A549 (cell line): ENCODE measurements at regions not wholly inside any gene's neighbourhood (a gene's known extent, or its start where the extent isn't known, plus 50 kb on each side); places are given as distances from the start of the nearest gene placed in this dataset.
A peak's percentile ranks its signal among the peaks of the same experiment; 100 is the strongest.
"Not testable (repeated sequence)": the region's sequence is repeated elsewhere in the genome, so short reads cannot be mapped to it uniquely, and the experiment has no call there.

Experiments used
- ATAC-seq, 2 experiments: fragments of 200-7000 bp in 1 of 2; fragments of >200 bp in 1 of 2; cut with Nextera tagmentation in 1 of 2; cut with Tn5 transposase in 1 of 2; 3 replicates each; pipeline versions ENCODE4 v1.8.0 to v1.9.1; 2018 to 2020; ENCODE audit warnings: mild to moderate bottlenecking in 1 of 2, moderate library complexity in 1 of 2
- CTCF ChIA-PET: fragments of 300-600 bp; sonication (Branson Sonifier 250); formaldehyde crosslinking; extraction: SDS; loops from one replicate; lab custom pipeline; 2021; ENCODE audit warnings: antibody characterized with exemption, inconsistent platforms; lab: Yijun Ruan, JAX
- POLR2A ChIA-PET: fragments of 350-600 bp; formaldehyde crosslinking; extraction: SDS; loops from one replicate; lab custom pipeline; 2021; ENCODE audit warnings: antibody characterized with exemption, inconsistent platforms; lab: Yijun Ruan, JAX
- DNase-seq, 2 experiments: peaks; one replicate each; pipeline versions ENCODE4 v3.0.0 to v3.0.0-alpha.2; 2011 to 2016; ENCODE audit warnings: low read depth in 1 of 2, low spot score in 1 of 2
- FAIRE-seq: peaks from 2 replicates; lab custom pipeline; 2011; peaks lifted over from hg19 to GRCh38; lab: Jason Lieb, UNC
- H3K27ac ChIP-seq, 2 experiments: fragments of >200 bp; sonication (Bioruptor Twin); formaldehyde crosslinking; 3 replicates each; pipeline ENCODE4 v1.5.1; 2016 to 2017
- H3K4me1 ChIP-seq: fragments of >200 bp; sonication (Bioruptor Twin); formaldehyde crosslinking; 3 replicates; pipeline ENCODE4 v1.6.1; 2016
- H3K4me2 ChIP-seq: fragments of >200 bp; sonication (Bioruptor Twin); formaldehyde crosslinking; 3 replicates; pipeline ENCODE4 v1.6.1; 2016
- H3K4me3 ChIP-seq: fragments of >200 bp; sonication (Bioruptor Twin); formaldehyde crosslinking; 3 replicates; pipeline ENCODE4 v1.5.1; 2016
- H3K9me3 ChIP-seq: fragments of >200 bp; sonication (Bioruptor Twin); formaldehyde crosslinking; 3 replicates; pipeline ENCODE4 v1.6.1; 2016
- ATOH8 ChIP-seq: fragments of 250-450 bp; sonication (Bioruptor Pico); IDR thresholded peaks from 2 replicates; pipeline ENCODE4 v1.5.0; 2020; ENCODE audit warnings: low read depth, mild to moderate bottlenecking, moderate library complexity
- BHLHE40 ChIP-seq: IDR thresholded peaks from 2 replicates; pipeline ENCODE4 v1.6.1; 2012; ENCODE audit warnings: low read depth, low read length, inconsistent platforms
- CBX2 ChIP-seq: fragments of 200-600 bp; sonication (generic); IDR thresholded peaks from 2 replicates; pipeline ENCODE4 v1.6.1; 2016; ENCODE audit warnings: low read depth, mild to moderate bottlenecking, borderline replicate concordance
- CBX8 ChIP-seq: fragments of 200-600 bp; sonication (generic); IDR thresholded peaks from 2 replicates; pipeline ENCODE4 v1.6.1; 2016
- E2F6 ChIP-seq: IDR thresholded peaks from 2 replicates; pipeline ENCODE4 v1.6.1; 2012; ENCODE audit warnings: low read depth, borderline replicate concordance
- ESRRA ChIP-seq: fragments of 150-350 bp; IDR thresholded peaks from 2 replicates; pipeline ENCODE4 v1.6.1; 2014; ENCODE audit warnings: mild to moderate bottlenecking, low read length, borderline replicate concordance
- FOSL2 ChIP-seq, 2 experiments: fragments of 450-650 bp in 1 of 2; fragments of >200 bp in 1 of 2; sonication (Bioruptor Twin) in 1 of 2; formaldehyde crosslinking; IDR thresholded peaks; 2 replicates each; pipeline versions ENCODE4 v1.5.0 to v1.6.1; 2016 to 2020; ENCODE audit warnings: mild to moderate bottlenecking in 1 of 2, moderate library complexity in 1 of 2
- FOXS1 ChIP-seq: fragments of 250-450 bp; sonication (Bioruptor Pico); IDR thresholded peaks from 2 replicates; pipeline ENCODE4 v1.5.0; 2020; ENCODE audit warnings: mild to moderate bottlenecking, moderate library complexity
- GATA3 ChIP-seq: IDR thresholded peaks from 2 replicates; pipeline ENCODE4 v1.6.1; 2012; ENCODE audit warnings: borderline replicate concordance
- HDAC2 ChIP-seq: fragments of 200-600 bp; sonication (generic); IDR thresholded peaks from 2 replicates; pipeline ENCODE4 v1.6.1; 2016
- HOXB5 ChIP-seq: fragments of 250-450 bp; sonication (Bioruptor Pico); IDR thresholded peaks from 2 replicates; pipeline ENCODE4 v1.5.0; 2020; ENCODE audit warnings: mild to moderate bottlenecking, moderate library complexity
- MAFK ChIP-seq: fragments of 450-650 bp; IDR thresholded peaks from 2 replicates; pipeline ENCODE4 v1.6.1; 2014; ENCODE audit not compliant: partially characterized antibody
- NFE2L2 ChIP-seq: fragments of 150-350 bp; conservative IDR thresholded peaks from 2 replicates; pipeline ENCODE4 v1.6.1; 2014; ENCODE audit warnings: low read length
- POLR2A ChIP-seq: IDR thresholded peaks from 2 replicates; pipeline ENCODE4 v1.6.1; 2012; ENCODE audit warnings: mild to moderate bottlenecking, low read length
- RNF2 ChIP-seq: fragments of 200-600 bp; sonication (generic); IDR thresholded peaks from 2 replicates; pipeline ENCODE4 v1.6.1; 2016; ENCODE audit warnings: low read depth, mild to moderate bottlenecking, antibody characterized with exemption, moderate library complexity, borderline replicate concordance
- TP53 ChIP-seq: fragments of 250-450 bp; sonication (Bioruptor Pico); IDR thresholded peaks from 2 replicates; pipeline ENCODE4 v1.5.0; 2021; ENCODE audit warnings: mild to moderate bottlenecking, moderate library complexity
- ZC3H11A ChIP-seq: fragments of 450-650 bp; IDR thresholded peaks from 2 replicates; pipeline ENCODE4 v1.6.1; 2014; ENCODE audit warnings: antibody characterized with exemption, mild to moderate bottlenecking
- ZFP36 ChIP-seq: fragments of 450-650 bp; IDR thresholded peaks from 2 replicates; pipeline ENCODE4 v1.6.1; 2014; ENCODE audit warnings: borderline replicate concordance; ENCODE audit not compliant: partially characterized antibody
- ZNF302 ChIP-seq: fragments of 250-450 bp; sonication (Bioruptor Pico); IDR thresholded peaks from 2 replicates; pipeline ENCODE4 v1.9.0; 2021; ENCODE audit warnings: inconsistent platforms, mild to moderate bottlenecking, moderate library complexity
- ZSCAN20 ChIP-seq: fragments of 250-450 bp; sonication (Bioruptor Pico); IDR thresholded peaks from 2 replicates; pipeline ENCODE4 v1.8.0; 2022; ENCODE audit warnings: mild to moderate bottlenecking, moderate library complexity
- WGBS: methylation state at CpG from one replicate; pipeline ENCODE4 v1.1.6; 2017; ENCODE audit errors: missing lambda C conversion rate; 5-methylcytosine and 5-hydroxymethylcytosine counted together

GRCh38 chr5:143524338-143524945 lies 121.0 kb upstream of the NR3C1 start:
- Histone ChIP-seq H3K4me2 (no peak overlapping the region), H3K9me3 (no peaks in the 10 kb centered on the region), H3K4me1 (no peaks in the 10 kb centered on the region), H3K27ac (no peak overlapping the region), H3K4me3 (no peak overlapping the region)
- ChIA-PET POLR2A (no interaction called here), CTCF (interaction anchor here (0.9 to 1.3 kb wide), 3 partner anchors 34 to 617 kb away, joined by 3 read pairs; no protein-coding TSS in a partner anchor)
- FAIRE-seq (peak; percentile 61), DNase-seq (no peak), ATAC-seq (no peak)
- TF ChIP-seq POLR2A (no peak), TP53 (CRISPR knock-in tag) (no peak), E2F6 (no peak), BHLHE40 (no peak), FOSL2 (IDR thresholded peaks at IDR 0.05) (no peak), FOSL2 (CRISPR knock-in tag; IDR thresholded peaks at IDR 0.05) (no peak)
- 92% methylated on average over 2 of the region's 2 CpGs for WGBS

GRCh38 chr5:143521846-143522400 lies 118.4 kb upstream of the NR3C1 start:
- DNase-seq: no peak
- ChIA-PET CTCF (interaction anchor here (0.7 to 1.9 kb wide), 5 partner anchors 10 to 52 kb away, joined by 3 to 7 read pairs (median 4); no protein-coding TSS in a partner anchor), POLR2A (no interaction called here)

GRCh38 chr5:143521141-143521540 lies 117.7 kb upstream of the NR3C1 start:
- POLR2A ChIA-PET: no interaction called here
- H3K9me3 ChIP-seq: no peaks in the 10 kb centered on the region
- no peak for DNase-seq
- TF ChIP-seq ATOH8 (CRISPR knock-in tag): no peak
- TF ChIP-seq FOXS1 (CRISPR knock-in tag): no peak
- TF ChIP-seq RNF2: no peak
- no peak for TF ChIP-seq ZC3H11A
- TF ChIP-seq CBX2: no peak
- TF ChIP-seq ZFP36: no peak
- no peak for TF ChIP-seq GATA3
- no peak for TF ChIP-seq ZNF302 (CRISPR knock-in tag)
- TF ChIP-seq ESRRA: no peak
- no peak for TF ChIP-seq BHLHE40
- TF ChIP-seq NFE2L2: no peak
- TF ChIP-seq HOXB5 (CRISPR knock-in tag): no peak
- no peak for TF ChIP-seq HDAC2
- TF ChIP-seq MAFK: no peak
- TF ChIP-seq ZSCAN20 (CRISPR knock-in tag): no peak
- TF ChIP-seq, all 56 proteins: peak for 0
- Histone ChIP-seq H3K4me1 (0 out of 3 replicates have a peak, but pooled peaks cover 3% of the 10 kb centered on the region), H3K4me3 (no peak overlapping the region), H3K4me2 (no peak overlapping the region), H3K27ac (no peak overlapping the region)
- FAIRE-seq: no peak
- 70% methylated on average over 4 of the region's 4 CpGs for WGBS
- ATAC-seq: no peak
- CTCF ChIA-PET: interaction anchor here (1.4 to 1.9 kb wide), 4 partner anchors 9 to 53 kb away, joined by 3 to 7 read pairs (median 4); no protein-coding TSS in a partner anchor

More at GRCh38 chr5:143521846-143522400, 118.4 kb upstream of the NR3C1 start:
- no peak overlapping the region for H3K4me3 ChIP-seq
- H3K4me2 ChIP-seq: no peak overlapping the region
- FAIRE-seq (no peak), ATAC-seq (no peak)
- no peak for TF ChIP-seq CBX8
- WGBS: 95% methylated on average over 4 of the region's 4 CpGs
- no peak overlapping the region for H3K27ac ChIP-seq
- H3K9me3 ChIP-seq: no peaks in the 10 kb centered on the region
- no peaks in the 10 kb centered on the region for H3K4me1 ChIP-seq

GRCh38 chr5:143519215-143519614 lies 115.7 kb upstream of the NR3C1 start:
- H3K4me2 ChIP-seq, H3K9me3 ChIP-seq, H3K27ac ChIP-seq, H3K4me1 ChIP-seq, H3K4me3 ChIP-seq, DNase-seq, FAIRE-seq, POLR2A ChIA-PET, ATAC-seq: not testable (repeated sequence)
- WGBS: 76% methylated on average over 2 of the region's 2 CpGs
- CTCF ChIA-PET: interaction anchor here (1.4 kb wide), 1 partner anchor 9 kb away, joined by 4 read pairs; no protein-coding TSS in a partner anchor

- H3K27ac ChIP-seq, H3K4me3 ChIP-seq, DNase-seq, ATAC-seq, POLR2A ChIA-PET, FAIRE-seq, H3K4me2 ChIP-seq, H3K9me3 ChIP-seq, H3K4me1 ChIP-seq: not testable (repeated sequence)
- CTCF ChIA-PET: interaction anchor here (1.0 kb wide), 1 partner anchor 18 kb away, joined by 3 read pairs; no protein-coding TSS in a partner anchor
Observed at GRCh38 chr5:143517824-143518223, 114.3 kb upstream of the NR3C1 start.
